ENCODE measurements at regions not wholly inside any gene's neighbourhood (a gene's known extent, or its start where the extent isn't known, plus 50 kb on each side); places are given as distances from the start of the nearest gene placed in this dataset.

- peaks cover 0 to 3% (median 0%) of the 10 kb centered on the region in 4 donors for H3K9me3 ChIP-seq
- H3K4me1 ChIP-seq = no peaks in the 10 kb centered on the region
- H3K4me3 ChIP-seq = no peak overlapping the region
Observed at GRCh38 chr12:130286741-130287440, 50.8 kb upstream of the PIWIL1 start.

More at GRCh38 chr12:130286741-130287440, 50.8 kb upstream of the PIWIL1 start:
- ATAC-seq (ENCODE audit: low FRiP score in 2 of 2) = no peak
- Histone ChIP-seq H3K27ac (no peak overlapping the region), H3K27me3 (no peaks in the 10 kb centered on the region), H3K36me3 (no peaks in the 10 kb centered on the region)
- WGBS, 2 donors = 60 to 70% methylated on average over 14 of the region's 14 CpGs
- TF ChIP-seq POLR2A (IDR thresholded peaks at IDR 0.05) (no peak), POLR2AphosphoS5 (IDR thresholded peaks at IDR 0.05) (no peak), EP300 (IDR thresholded peaks at IDR 0.05) (no peak)
- TF ChIP-seq, protein P1, sequence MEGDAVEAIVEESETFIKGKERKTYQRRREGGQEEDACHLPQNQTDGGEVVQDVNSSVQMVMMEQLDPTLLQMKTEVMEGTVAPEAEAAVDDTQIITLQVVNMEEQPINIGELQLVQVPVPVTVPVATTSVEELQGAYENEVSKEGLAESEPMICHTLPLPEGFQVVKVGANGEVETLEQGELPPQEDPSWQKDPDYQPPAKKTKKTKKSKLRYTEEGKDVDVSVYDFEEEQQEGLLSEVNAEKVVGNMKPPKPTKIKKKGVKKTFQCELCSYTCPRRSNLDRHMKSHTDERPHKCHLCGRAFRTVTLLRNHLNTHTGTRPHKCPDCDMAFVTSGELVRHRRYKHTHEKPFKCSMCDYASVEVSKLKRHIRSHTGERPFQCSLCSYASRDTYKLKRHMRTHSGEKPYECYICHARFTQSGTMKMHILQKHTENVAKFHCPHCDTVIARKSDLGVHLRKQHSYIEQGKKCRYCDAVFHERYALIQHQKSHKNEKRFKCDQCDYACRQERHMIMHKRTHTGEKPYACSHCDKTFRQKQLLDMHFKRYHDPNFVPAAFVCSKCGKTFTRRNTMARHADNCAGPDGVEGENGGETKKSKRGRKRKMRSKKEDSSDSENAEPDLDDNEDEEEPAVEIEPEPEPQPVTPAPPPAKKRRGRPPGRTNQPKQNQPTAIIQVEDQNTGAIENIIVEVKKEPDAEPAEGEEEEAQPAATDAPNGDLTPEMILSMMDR (IDR thresholded peaks at IDR 0.05) = no peak
- no peak for DNase-seq
